HG02943 (cell line): ENCODE measurements at regions not wholly inside any gene's neighbourhood (a gene's known extent, or its start where the extent isn't known, plus 50 kb on each side); places are given as distances from the start of the nearest gene placed in this dataset.

Source experiments
- ATAC-seq: cut with Tn5 transposase; IDR thresholded peaks from one replicate; pipeline ENCODE4 v1.9.1; 2021; ENCODE audit warnings: mild to moderate bottlenecking, low read depth, moderate library complexity; ENCODE audit not compliant: unreplicated experiment

GRCh38 chr12:58252914-58253313, 311.5 kb downstream of the ATP23 start:
- no peak for ATAC-seq

- no peak for ATAC-seq
Measured at GRCh38 chr12:58253663-58254062, 312.3 kb downstream of the ATP23 start.

DNA sequence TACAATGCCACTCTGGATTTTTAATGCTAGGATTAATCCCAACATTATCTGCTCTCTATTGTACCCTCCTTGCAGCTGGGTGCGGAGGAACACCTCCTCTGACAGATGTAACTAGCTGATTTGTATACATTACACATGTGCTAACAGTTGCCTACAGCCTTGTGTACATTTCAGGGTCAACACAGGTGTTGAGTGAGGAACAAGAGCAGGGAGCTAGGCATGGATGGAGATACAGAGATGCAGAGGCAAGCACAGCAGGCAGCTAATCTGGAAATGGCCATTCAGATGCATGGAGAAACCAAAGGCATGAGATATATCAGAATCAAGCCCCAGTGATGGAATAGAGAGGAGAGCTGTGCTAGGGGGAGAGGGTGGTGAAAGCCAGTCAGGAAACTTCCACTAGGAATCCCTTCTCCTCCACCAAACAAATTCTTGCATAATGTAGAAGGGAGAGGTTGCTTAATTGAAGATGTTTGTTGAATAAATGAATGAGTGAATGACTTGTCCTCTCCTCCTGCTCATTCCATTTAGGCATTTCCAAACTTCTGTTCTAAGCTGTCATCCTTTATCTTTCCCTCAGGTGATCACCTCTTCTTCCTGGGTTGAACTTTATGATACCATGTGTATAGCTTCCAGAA, 313.2 kb downstream of the ATP23 start:
- no peak for ATAC-seq

DNA sequence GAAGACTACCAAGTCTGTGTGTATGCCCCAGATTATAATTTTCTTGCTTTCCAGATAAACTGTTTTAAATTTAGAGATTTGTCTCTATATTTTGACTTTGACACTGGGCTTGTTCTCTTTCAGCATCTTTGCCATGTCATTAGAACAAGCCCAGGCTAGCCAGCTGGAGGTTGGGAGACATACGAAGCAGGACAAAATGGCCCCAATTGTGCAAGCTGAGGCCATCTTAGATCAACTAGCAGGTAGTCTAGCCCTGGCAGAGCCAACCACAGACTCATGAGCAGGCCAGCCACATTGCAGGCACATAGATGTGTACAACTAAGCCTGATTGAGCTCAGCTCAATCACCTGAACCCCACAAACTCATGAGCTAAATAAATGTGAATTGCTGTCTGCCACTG, 321.4 kb downstream of the ATP23 start:
- no peak for ATAC-seq

GRCh38 chr12:58263816-58264215, 322.4 kb downstream of the ATP23 start:
- no peak for ATAC-seq

DNA sequence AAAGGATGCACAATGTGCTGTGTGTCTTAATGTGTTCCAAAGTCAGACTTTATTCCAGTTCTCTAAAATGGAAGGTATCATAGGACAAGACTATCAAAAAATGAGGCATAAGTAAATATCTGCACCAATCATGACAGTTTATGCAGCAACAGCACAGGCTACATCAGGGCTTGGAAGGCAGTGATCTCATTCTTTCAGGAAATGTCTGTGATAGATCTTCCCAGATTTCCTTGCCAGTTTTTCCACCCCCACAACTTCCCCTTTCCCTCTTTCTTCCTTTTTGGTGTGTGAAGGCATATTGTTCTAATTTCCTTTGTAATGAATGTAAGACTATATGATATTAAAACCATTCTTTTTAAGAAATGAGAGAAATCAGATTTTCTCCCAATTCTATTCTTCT, 326.7 kb downstream of the ATP23 start:
- no peak for ATAC-seq

GRCh38 chr12:58269476-58269875, 328.1 kb downstream of the ATP23 start:
- no peak for ATAC-seq

DNA sequence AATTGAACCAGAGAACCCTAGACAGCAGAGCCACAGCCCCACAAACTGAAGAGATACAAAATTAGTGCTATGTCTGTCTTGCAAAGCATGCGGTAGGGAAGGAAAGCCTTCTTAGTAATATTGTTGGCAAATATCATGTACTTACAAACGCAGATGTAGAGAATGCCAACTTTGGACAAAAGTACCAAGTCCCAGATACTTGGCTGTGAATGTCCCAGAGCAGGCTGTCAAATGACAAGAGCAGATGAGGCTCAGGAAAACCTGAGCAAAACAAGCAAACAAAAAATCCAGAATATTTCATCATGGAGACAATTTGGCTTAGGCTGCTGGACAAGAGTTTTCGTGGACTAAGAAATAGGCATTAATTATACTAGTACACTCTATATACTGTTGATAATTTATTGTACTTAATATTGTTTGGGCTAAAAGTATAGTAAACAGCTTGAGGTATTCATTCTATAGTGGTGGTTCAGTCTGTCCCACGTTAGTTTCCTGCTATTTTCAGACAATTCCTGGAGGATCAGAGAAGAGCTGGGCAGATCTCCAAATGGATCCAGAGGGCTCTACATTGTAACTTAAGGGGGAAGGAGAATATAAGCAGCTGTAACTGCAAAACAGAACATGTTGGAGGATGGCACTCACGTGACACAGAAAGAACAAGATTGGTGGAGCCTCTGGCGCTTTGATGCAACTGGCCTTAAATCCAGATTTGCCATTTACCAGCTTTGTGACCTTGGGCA, 329.8 kb downstream of the ATP23 start:
- no peak for ATAC-seq

DNA sequence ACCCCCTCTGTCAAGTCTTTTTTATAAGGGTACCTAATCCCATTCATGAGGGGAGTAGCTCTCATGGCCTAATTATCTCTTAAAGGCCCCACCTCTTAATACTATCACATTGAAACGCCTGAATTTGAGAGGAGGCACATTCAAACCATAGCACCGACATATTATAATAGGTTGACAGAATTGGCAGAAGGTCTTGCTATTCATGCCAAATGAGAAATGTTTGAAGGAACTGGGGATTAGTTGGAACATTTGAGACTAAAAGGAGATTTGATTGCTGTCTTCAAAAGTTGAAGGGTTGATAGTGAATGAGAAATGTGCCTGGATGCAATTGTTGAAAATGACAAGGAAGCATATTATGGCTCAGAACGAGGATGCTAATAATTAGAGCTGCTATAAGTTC, 331.1 kb downstream of the ATP23 start:
- no peak for ATAC-seq

- no peak for ATAC-seq
Measured at GRCh38 chr12:58277231-58277630, 335.9 kb downstream of the ATP23 start.

- ATAC-seq, result no peak
Measured at GRCh38 chr12:58283553-58283952, 342.2 kb downstream of the ATP23 start.

GRCh38 chr12:58285551-58285950, 344.2 kb downstream of the ATP23 start:
- no peak for ATAC-seq

DNA sequence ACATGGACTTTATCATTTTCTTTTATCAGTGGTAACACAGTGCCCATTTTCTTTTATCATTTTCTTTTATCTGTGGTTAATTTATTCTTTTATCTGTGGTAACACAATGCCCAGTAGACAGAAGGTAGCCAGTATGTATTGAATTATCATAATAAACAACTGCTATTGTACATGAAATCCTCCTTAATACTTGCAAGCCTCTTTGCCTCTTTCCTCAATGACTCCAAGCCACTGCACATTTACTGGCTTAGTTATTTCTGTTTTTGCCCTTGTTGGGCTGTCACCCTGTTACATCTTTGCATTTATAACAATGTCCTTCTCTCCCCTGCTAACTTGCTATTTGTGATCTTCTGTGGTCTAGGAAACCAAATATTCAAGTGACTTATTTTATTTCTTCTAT, 345.0 kb downstream of the ATP23 start:
- ATAC-seq, result no peak

- ATAC-seq, result no peak
Measured at GRCh38 chr12:58288190-58288589, 346.8 kb downstream of the ATP23 start.

DNA sequence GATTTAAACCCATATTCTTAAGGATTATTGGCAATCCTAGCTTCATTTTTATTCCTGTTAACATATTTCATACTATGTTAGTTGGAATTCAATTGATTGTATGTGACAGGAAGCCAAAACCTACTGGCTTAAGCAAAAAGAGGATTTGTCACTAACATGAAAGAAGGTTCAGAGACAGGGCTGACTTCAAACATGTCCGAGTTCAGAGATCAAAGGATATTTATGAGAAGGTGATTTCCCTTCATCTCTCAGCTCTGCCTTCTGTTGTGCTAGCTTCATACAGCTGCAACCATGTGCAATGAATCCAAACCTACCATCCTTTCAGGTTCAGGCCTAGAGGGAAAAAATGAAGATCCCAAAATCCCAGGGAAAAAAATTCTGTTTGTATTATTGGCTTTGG, 349.7 kb downstream of the ATP23 start:
- no peak for ATAC-seq

GRCh38 chr12:58293308-58293982, 352.1 kb downstream of the ATP23 start:
- ATAC-seq, result no peak

- no peak for ATAC-seq
Measured at GRCh38 chr12:58295268-58295667, 353.9 kb downstream of the ATP23 start.

DNA sequence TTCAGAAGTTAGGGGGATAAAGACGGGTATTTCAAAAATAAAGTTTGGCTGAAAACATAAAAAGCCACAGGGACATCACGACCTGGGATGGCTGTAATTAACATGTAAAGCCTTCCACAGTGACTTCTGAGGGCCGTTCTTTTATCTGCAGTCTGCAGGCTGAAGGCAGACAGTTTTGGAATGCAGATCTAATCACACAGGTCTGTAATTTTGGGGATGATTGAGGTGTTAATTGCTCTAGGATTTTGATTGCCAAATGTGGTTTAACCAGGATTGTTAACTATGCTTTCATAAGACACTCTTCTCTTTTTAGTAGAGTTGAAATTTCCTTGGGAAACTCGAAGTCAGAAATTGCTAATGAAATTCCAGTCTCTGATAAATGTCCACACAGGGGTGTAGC, 355.5 kb downstream of the ATP23 start:
- no peak for ATAC-seq

- ATAC-seq, result no peak
Measured at GRCh38 chr12:58298803-58299202, 357.4 kb downstream of the ATP23 start.

- ATAC-seq, result no peak
Measured at GRCh38 chr12:58299371-58299770, 358.0 kb downstream of the ATP23 start.

GRCh38 chr12:58301038-58301729, 359.8 kb downstream of the ATP23 start:
- ATAC-seq, result no peak
